ENCODE measurements at regions not wholly inside any gene's neighbourhood (a gene's known extent, or its start where the extent isn't known, plus 50 kb on each side); places are given as distances from the start of the nearest gene placed in this dataset.

DNA sequence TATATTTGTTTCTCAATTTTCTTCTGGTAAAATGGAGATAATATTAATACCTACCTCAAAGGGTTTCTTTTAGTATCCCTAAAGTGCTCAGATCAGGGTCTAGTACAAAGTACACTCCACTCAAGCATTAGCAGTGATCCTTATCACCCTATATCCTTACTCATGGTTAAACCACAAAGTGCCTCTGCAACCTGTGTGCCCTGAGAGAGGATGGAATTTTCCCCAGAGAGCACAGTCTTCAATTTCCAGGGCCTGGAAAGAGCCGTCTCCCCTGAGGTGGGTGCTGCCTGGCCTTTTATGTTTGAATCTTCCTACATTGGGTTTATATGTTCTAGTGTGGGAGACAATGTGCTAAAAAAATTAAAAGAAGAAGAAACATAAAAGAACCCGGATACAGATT, 183.1 kb upstream of the FBXO33 start:
- intact Hi-C loops (cut with DNase I): no loop called here
- no peak overlapping the region for H3K4me3 ChIP-seq
- TF ChIP-seq CTCF (IDR thresholded peaks at IDR 0.05): no peak
- H3K4me1 ChIP-seq: no peaks in the 10 kb centered on the region
- ATAC-seq (no peak), FAIRE-seq (no peak), DNase-seq (no peak)
- WGBS, 2 donors: 70 to 77% methylated on average over 2 of the region's 2 CpGs
- H3K27me3 ChIP-seq: no peaks in the 10 kb centered on the region
- H3K36me3 ChIP-seq: no peaks in the 10 kb centered on the region
- no peaks in the 10 kb centered on the region for H3K9me3 ChIP-seq
- no peak overlapping the region for H3K27ac ChIP-seq

DNA sequence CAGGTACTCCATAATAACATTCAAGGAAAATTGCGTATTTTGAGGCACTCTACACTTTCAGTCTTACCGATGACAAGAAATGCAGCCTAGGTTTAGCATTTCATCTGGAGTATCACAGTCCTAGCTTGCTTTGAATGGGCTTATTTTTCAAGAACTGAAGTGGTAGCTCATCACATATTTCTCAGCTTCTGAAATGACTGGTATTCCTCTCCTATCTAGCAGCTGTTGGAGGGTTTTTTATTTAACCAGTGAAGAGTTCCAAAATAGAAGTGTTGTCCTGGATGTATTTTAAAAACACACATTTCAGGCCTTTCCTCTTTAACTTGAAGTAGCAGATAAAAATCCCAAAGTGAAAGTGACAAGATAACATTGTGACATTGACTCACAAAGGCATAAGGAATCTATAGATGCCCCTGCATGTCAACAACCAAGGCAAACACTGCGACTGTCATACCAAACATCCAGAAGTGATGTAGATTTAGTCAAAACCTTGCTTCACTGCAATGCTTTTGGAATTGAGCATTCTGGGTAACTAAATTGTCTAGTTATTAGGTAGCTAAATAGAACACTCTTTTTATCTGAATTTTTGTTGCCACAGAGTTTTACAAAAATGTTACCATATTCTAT, 182.2 kb upstream of the FBXO33 start:
- Histone ChIP-seq H3K9me3 (no peaks in the 10 kb centered on the region), H3K4me3 (no peak overlapping the region), H3K27me3 (no peaks in the 10 kb centered on the region), H3K36me3 (no peaks in the 10 kb centered on the region), H3K4me1 (no peaks in the 10 kb centered on the region), H3K27ac (no peak overlapping the region)
- WGBS, 2 donors: 72 to 82% methylated on average over 3 of the region's 3 CpGs
- intact Hi-C loops (cut with DNase I): no loop called here
- ATAC-seq (no peak), DNase-seq (no peak), FAIRE-seq (no peak)
- no peak for TF ChIP-seq CTCF (IDR thresholded peaks at IDR 0.05)

DNA sequence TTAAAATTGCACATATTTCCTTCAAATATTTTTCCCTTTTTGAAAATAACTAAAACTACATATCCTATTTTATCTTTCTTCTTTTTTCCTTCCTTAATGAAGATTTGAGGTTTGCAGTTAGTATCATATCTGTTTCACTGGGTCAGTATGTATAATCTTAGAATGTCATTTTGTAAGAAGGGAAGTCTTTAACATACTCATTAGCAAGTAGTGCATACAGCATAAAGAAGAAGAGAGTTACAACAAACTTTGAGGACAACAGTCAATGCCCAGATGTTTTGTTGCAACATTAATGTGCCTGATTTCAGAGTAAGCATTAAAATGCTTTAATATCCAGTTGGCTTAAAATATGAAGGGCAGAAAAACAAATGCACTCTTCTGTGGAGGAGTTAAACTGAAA, 176.9 kb upstream of the FBXO33 start:
- no peaks in the 10 kb centered on the region for H3K36me3 ChIP-seq
- no peaks in the 10 kb centered on the region for H3K4me1 ChIP-seq
- H3K9me3 ChIP-seq: no peaks in the 10 kb centered on the region
- no peak overlapping the region for H3K27ac ChIP-seq
- no peak for TF ChIP-seq CTCF (IDR thresholded peaks at IDR 0.05)
- intact Hi-C loops (cut with DNase I): no loop called here
- ATAC-seq (no peak), FAIRE-seq (no peak), DNase-seq (no peak)
- no peaks in the 10 kb centered on the region for H3K27me3 ChIP-seq
- no peak overlapping the region for H3K4me3 ChIP-seq

DNA sequence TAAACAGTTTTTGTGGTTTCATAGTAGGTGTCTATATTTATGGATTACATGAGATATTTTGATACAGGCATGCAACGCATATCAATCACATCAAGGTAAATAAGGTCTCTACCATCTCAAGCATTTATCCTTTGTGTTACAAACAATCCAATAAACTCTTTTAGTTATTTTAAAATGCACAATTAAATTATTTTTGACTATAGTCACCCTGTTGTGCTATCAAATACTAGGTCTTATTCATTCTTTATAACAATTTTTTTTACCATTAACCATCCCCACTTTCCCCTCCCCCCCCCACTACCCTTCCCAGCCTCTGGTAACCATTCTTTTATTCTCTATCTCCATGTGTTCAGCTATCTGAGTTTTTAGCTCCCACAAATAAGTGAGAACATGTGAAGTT, 175.7 kb upstream of the FBXO33 start:
- H3K36me3 ChIP-seq: no peaks in the 10 kb centered on the region
- no peak overlapping the region for H3K27ac ChIP-seq
- intact Hi-C loops (cut with DNase I): no loop called here
- no peaks in the 10 kb centered on the region for H3K9me3 ChIP-seq
- H3K4me3 ChIP-seq: no peak overlapping the region
- ATAC-seq (no peak), FAIRE-seq (no peak), DNase-seq (no peak)
- TF ChIP-seq CTCF (IDR thresholded peaks at IDR 0.05): no peak
- no peaks in the 10 kb centered on the region for H3K4me1 ChIP-seq
- 85 to 94% methylated on average over 1 of the region's 1 CpG for WGBS, 2 donors
- H3K27me3 ChIP-seq: no peaks in the 10 kb centered on the region

DNA sequence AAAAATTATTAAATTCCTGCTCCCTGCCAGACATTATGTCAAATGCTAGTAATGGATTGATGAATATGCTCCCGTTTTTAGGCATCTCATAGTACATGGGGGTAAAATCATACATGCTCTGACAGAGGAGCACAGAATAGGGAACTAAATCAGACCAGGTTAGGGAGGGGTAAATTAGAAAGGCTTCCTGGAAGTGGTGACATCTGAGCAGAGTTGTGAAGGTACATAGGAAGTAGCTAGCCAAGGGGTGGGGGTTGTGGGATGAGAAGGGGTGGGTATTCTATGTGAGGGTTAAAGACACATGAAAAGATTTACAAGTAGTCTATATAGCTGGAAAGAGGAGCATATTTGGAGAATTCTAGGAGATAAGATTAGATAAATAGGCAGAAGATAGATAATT, 171.7 kb upstream of the FBXO33 start:
- DNase-seq (no peak), FAIRE-seq (no peak), ATAC-seq (no peak)
- 38 to 57% methylated on average over 1 of the region's 1 CpG for WGBS, 2 donors
- Histone ChIP-seq H3K4me3 (no peak overlapping the region), H3K9me3 (no peaks in the 10 kb centered on the region), H3K27me3 (no peaks in the 10 kb centered on the region), H3K36me3 (no peaks in the 10 kb centered on the region), H3K27ac (no peak overlapping the region), H3K4me1 (no peaks in the 10 kb centered on the region)
- no peak for TF ChIP-seq CTCF (IDR thresholded peaks at IDR 0.05)
- intact Hi-C loops (cut with DNase I): no loop called here

Measured in pancreas (tissue), 10 donors.